GM10266 (cell line): ENCODE measurements at regions not wholly inside any gene's neighbourhood (a gene's known extent, or its start where the extent isn't known, plus 50 kb on each side); places are given as distances from the start of the nearest gene placed in this dataset.
A peak's percentile ranks its signal among the peaks of the same experiment; 100 is the strongest.
"Not testable (repeated sequence)": the region's sequence is repeated elsewhere in the genome, so short reads cannot be mapped to it uniquely, and the experiment has no call there.

Experiments used
- DNase-seq: peaks from one replicate; pipeline ENCODE4 v3.0.0; 2012; ENCODE audit errors: extremely low spot score
- TF ChIP-seq, protein P1 (sequence below): IDR thresholded peaks from 2 replicates; pipeline ENCODE4 v1.5.1; 2012; ENCODE audit warnings: mild to moderate bottlenecking, low read depth; ENCODE audit not compliant: control insufficient read depth, insufficient read depth; ENCODE audit errors: missing control alignments

DNA sequence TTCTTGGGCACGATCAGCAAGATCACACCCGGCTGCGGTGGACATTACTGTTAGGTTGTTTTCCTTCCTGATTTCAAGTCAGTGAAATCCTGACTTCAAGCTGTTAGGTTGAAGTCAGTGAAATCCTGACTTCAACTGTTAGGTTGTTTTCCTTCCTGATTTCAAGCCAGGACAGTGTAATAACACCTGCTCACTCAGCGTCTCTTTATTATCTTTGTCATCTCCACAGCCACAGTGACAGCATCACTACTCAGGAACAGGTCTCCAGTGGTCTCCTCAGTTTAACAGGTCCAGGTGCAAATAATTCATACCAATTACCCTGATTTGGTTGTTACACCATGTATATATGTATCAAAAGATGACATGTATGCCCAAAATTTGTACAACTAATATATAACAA lies 208.1 kb upstream of the REG3G start:
- TF ChIP-seq, protein P1, sequence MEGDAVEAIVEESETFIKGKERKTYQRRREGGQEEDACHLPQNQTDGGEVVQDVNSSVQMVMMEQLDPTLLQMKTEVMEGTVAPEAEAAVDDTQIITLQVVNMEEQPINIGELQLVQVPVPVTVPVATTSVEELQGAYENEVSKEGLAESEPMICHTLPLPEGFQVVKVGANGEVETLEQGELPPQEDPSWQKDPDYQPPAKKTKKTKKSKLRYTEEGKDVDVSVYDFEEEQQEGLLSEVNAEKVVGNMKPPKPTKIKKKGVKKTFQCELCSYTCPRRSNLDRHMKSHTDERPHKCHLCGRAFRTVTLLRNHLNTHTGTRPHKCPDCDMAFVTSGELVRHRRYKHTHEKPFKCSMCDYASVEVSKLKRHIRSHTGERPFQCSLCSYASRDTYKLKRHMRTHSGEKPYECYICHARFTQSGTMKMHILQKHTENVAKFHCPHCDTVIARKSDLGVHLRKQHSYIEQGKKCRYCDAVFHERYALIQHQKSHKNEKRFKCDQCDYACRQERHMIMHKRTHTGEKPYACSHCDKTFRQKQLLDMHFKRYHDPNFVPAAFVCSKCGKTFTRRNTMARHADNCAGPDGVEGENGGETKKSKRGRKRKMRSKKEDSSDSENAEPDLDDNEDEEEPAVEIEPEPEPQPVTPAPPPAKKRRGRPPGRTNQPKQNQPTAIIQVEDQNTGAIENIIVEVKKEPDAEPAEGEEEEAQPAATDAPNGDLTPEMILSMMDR = no peak
- DNase-seq = no peak

DNA sequence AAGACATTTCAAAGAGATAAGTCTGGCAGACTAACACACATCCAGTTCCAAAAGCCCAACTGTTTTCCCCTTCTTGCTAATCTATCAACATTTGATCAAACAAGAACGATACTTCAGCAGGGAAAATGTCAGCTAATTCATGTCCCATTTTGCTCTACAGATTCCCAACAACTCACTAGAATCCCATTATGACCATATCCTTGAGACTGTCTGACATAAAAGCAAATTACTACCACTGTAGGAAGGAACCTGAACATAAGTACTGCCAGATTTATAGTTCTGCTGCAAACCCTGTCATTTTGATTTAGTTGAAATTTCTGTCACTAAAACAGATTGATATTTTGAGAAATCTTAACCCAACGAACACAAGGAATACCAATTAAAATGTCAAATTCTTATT lies 193.0 kb upstream of the REG3G start:
- DNase-seq = no peak
- TF ChIP-seq, protein P1 = no peak

DNA sequence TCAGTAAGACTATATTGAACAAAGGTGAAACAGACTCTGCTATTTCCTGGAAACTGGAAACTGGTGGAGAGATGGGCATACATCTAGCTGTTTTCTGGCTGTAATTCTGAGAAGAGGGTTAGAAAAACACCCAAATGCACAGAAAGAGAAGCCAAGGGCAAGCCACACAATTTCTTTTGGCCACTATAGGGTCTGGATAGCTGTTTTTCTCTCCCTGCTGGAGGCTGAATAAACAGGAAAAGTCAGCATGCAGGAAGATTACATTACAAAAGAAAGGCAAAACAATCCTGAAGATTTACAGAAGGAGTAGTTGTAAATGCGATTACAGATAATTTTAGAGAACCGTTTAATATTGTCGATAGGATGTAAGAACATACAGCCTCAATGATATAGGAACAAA lies 186.2 kb upstream of the REG3G start:
- no peak for DNase-seq
- TF ChIP-seq, protein P1 = no peak

DNA sequence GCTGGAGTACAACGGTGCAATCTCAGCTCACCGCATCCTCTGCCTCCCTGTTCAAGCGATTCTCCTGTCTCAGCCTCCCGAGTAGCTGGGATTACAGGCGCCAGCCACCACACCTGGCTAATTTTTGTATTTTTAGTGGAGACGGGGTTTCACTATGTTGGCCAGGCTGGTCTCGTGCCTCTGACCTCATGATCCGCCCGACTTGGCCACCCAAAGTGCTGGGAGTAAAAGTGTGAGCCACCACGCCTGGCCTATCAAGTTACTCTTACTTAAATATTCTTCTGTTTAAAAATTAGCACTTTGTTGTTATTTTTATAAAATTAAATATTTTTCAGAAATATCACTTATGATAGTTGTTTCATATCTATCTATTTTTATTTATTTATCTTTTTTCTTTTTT lies 185.2 kb upstream of the REG3G start:
- not testable (repeated sequence) for DNase-seq

DNA sequence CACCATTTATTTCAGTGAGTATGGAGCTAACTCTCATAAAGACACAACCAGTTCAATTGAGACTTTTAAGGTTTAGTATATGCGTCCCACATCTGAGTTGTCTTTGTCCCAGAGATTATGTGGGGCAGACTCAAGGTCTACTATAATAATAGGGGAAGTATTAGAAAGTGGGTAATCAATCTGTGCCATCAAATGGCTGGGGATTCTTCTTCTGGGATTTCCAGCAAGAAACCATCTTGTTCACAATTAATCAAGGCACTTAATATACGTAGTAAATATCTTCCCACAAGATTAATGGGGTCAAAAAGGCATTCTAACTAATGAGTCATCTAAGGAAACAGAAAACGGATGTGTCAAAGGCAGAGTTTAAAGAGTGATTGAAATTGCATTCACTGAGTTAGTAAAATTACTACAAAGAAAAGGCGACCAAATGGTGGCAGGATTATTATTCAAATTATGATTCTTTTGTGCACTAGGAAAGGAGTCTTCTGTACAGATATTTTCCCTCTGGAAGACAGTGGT lies 179.8 kb upstream of the REG3G start:
- DNase-seq = no peak
- TF ChIP-seq, protein P1 = no peak

GRCh38 chr2:78861546-78861945 lies 164.0 kb upstream of the REG3G start:
- peak; percentile 8 for DNase-seq

GRCh38 chr2:78864205-78864604 lies 161.3 kb upstream of the REG3G start:
- no peak for DNase-seq
- TF ChIP-seq, protein P1 = no peak

More at GRCh38 chr2:78861546-78861945, 164.0 kb upstream of the REG3G start:
- TF ChIP-seq, protein P1 = peak; percentile 27

- TF ChIP-seq, protein P1 = no peak
These were observed 159.8 kb upstream of the REG3G start for GRCh38 chr2:78865667-78866066.

More at GRCh38 chr2:78865667-78866066, 159.8 kb upstream of the REG3G start:
- DNase-seq = no peak
